Esophagus squamous epithelium (tissue), 4 donors: ENCODE measurements at regions not wholly inside any gene's neighbourhood (a gene's known extent, or its start where the extent isn't known, plus 50 kb on each side); places are given as distances from the start of the nearest gene placed in this dataset.
"Not testable (repeated sequence)": the region's sequence is repeated elsewhere in the genome, so short reads cannot be mapped to it uniquely, and the experiment has no call there.

Experiments
- POLR2A ChIP-seq, 4 donors: fragments of 450-650 bp; IDR thresholded peaks; one replicate each; pipeline ENCODE4 v1.6.1; 2017; ENCODE audit warnings: antibody characterized with exemption in 4 of 4, mild to moderate bottlenecking in 4 of 4, moderate library complexity in 3 of 4
- TF ChIP-seq, protein P1 (sequence below), 6 experiments: fragments of 450-650 bp in 4 of 6; fragments of 200-600 bp in 2 of 6; sonication (generic) in 2 of 6; IDR thresholded peaks; one replicate each; pipeline ENCODE4 v1.5.1; 2016 to 2019; ENCODE audit warnings: antibody characterized with exemption in 6 of 6, mild to moderate bottlenecking in 4 of 6, moderate library complexity in 4 of 6

DNA sequence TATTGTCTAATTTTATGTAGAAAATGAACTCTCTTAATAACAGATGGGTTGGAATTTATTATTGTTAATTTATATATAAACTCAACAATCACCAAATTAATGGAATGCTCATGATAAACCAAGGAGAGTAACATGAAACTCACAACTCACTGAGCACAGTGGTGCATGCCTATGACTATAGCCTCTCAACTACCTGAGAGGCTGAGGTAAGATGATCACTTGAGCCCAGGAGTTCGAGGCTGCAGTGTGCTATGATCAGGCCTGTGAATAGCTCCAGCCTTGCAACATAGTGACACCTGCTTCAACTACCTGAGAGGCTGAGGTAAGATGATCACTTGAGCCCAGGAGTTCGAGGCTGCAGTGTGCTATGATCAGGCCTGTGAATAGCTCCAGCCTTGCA, 848.6 kb downstream of the DIPK2A start:
- TF ChIP-seq, protein P1, sequence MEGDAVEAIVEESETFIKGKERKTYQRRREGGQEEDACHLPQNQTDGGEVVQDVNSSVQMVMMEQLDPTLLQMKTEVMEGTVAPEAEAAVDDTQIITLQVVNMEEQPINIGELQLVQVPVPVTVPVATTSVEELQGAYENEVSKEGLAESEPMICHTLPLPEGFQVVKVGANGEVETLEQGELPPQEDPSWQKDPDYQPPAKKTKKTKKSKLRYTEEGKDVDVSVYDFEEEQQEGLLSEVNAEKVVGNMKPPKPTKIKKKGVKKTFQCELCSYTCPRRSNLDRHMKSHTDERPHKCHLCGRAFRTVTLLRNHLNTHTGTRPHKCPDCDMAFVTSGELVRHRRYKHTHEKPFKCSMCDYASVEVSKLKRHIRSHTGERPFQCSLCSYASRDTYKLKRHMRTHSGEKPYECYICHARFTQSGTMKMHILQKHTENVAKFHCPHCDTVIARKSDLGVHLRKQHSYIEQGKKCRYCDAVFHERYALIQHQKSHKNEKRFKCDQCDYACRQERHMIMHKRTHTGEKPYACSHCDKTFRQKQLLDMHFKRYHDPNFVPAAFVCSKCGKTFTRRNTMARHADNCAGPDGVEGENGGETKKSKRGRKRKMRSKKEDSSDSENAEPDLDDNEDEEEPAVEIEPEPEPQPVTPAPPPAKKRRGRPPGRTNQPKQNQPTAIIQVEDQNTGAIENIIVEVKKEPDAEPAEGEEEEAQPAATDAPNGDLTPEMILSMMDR (IDR thresholded peaks at IDR 0.05) = not testable (repeated sequence)
- TF ChIP-seq POLR2A (IDR thresholded peaks at IDR 0.05) = not testable (repeated sequence)
